Right atrium auricular region (tissue), 2 donors: ENCODE measurements at regions not wholly inside any gene's neighbourhood (a gene's known extent, or its start where the extent isn't known, plus 50 kb on each side); places are given as distances from the start of the nearest gene placed in this dataset.

Source experiments
- DNase-seq: peaks from one replicate; pipeline ENCODE4 v3.0.0-alpha.2; 2019; ENCODE audit warnings: low spot score
- H3K27ac ChIP-seq, 2 donors: fragments of 200-600 bp; sonication (generic); 1 replicate in 1 of 2; 2 replicates in 1 of 2; pipeline ENCODE4 v1.5.1; 2016 to 2019
- H3K27me3 ChIP-seq, 2 donors: fragments of 200-600 bp; sonication (generic); one replicate each; pipeline versions ENCODE4 v1.5.1 to v1.6.0; 2017 to 2019
- H3K36me3 ChIP-seq: fragments of 200-600 bp; sonication (generic); one replicate; pipeline ENCODE4 v1.5.1; 2016
- H3K4me1 ChIP-seq, 2 donors: fragments of 200-600 bp; sonication (generic); one replicate each; pipeline versions ENCODE4 v1.5.1 to v1.6.0; 2017 to 2019
- H3K4me3 ChIP-seq, 2 donors: fragments of 200-600 bp; sonication (generic); 1 replicate in 1 of 2; 2 replicates in 1 of 2; pipeline ENCODE4 v1.5.1; 2017 to 2019; ENCODE audit warnings: mild to moderate bottlenecking in 1 of 2, moderate library complexity in 1 of 2
- H3K9me3 ChIP-seq, 2 donors: fragments of 200-600 bp; sonication (generic); one replicate each; pipeline ENCODE4 v1.5.1; 2019
- CTCF ChIP-seq, 2 donors: fragments of 200-600 bp; sonication (generic); IDR thresholded peaks; one replicate each; pipeline ENCODE4 v1.5.1; 2019; ENCODE audit warnings: antibody characterized with exemption in 2 of 2

GRCh38 chr6:126848119-126848518 lies 270.4 kb upstream of the RSPO3 start:
- Histone ChIP-seq H3K9me3 (no peaks in the 10 kb centered on the region), H3K36me3 (no peaks in the 10 kb centered on the region), H3K27ac (no peak overlapping the region), H3K4me3 (no peak overlapping the region), H3K4me1 (no peaks in the 10 kb centered on the region), H3K27me3 (no peaks in the 10 kb centered on the region)
- no peak for DNase-seq
- no peak for TF ChIP-seq CTCF (IDR thresholded peaks at IDR 0.05)

GRCh38 chr6:126867641-126868040 lies 250.8 kb upstream of the RSPO3 start:
- H3K4me1 ChIP-seq: no peaks in the 10 kb centered on the region
- no peak for DNase-seq
- TF ChIP-seq CTCF (IDR thresholded peaks at IDR 0.05): no peak

GRCh38 chr6:126873351-126873750 lies 245.1 kb upstream of the RSPO3 start:
- no peak for DNase-seq
- H3K27ac ChIP-seq: no peak overlapping the region
- H3K4me3 ChIP-seq: no peak overlapping the region
- H3K27me3 ChIP-seq: no peaks in the 10 kb centered on the region
- no peak for TF ChIP-seq CTCF (IDR thresholded peaks at IDR 0.05)
- H3K36me3 ChIP-seq: no peaks in the 10 kb centered on the region
- no peaks in the 10 kb centered on the region for H3K4me1 ChIP-seq
- no peaks in the 10 kb centered on the region for H3K9me3 ChIP-seq

More at GRCh38 chr6:126867641-126868040, 250.8 kb upstream of the RSPO3 start:
- no peaks in the 10 kb centered on the region for H3K36me3 ChIP-seq
- H3K9me3 ChIP-seq: no peaks in the 10 kb centered on the region
- H3K4me3 ChIP-seq: no peak overlapping the region
- H3K27me3 ChIP-seq: no peaks in the 10 kb centered on the region
- no peak overlapping the region for H3K27ac ChIP-seq

GRCh38 chr6:126873791-126874190 lies 244.7 kb upstream of the RSPO3 start:
- Histone ChIP-seq H3K36me3 (no peaks in the 10 kb centered on the region), H3K4me3 (no peak overlapping the region), H3K27me3 (no peaks in the 10 kb centered on the region), H3K4me1 (no peaks in the 10 kb centered on the region), H3K9me3 (no peaks in the 10 kb centered on the region), H3K27ac (no peak overlapping the region)
- TF ChIP-seq CTCF (IDR thresholded peaks at IDR 0.05): no peak
- DNase-seq: no peak

- no peaks in the 10 kb centered on the region for H3K4me1 ChIP-seq
- no peak overlapping the region for H3K27ac ChIP-seq
- DNase-seq: no peak
- H3K9me3 ChIP-seq: no peaks in the 10 kb centered on the region
- no peaks in the 10 kb centered on the region for H3K36me3 ChIP-seq
- TF ChIP-seq CTCF (IDR thresholded peaks at IDR 0.05): no peak
- H3K4me3 ChIP-seq: no peak overlapping the region
- H3K27me3 ChIP-seq: no peaks in the 10 kb centered on the region
These were observed 242.0 kb upstream of the RSPO3 start for GRCh38 chr6:126876446-126876845.

GRCh38 chr6:126880964-126881363 lies 237.5 kb upstream of the RSPO3 start:
- no peak overlapping the region for H3K27ac ChIP-seq
- no peak for DNase-seq
- no peak for TF ChIP-seq CTCF (IDR thresholded peaks at IDR 0.05)
- no peak overlapping the region for H3K4me3 ChIP-seq
- H3K4me1 ChIP-seq: no peaks in the 10 kb centered on the region
- H3K36me3 ChIP-seq: no peaks in the 10 kb centered on the region
- no peaks in the 10 kb centered on the region for H3K27me3 ChIP-seq
- no peaks in the 10 kb centered on the region for H3K9me3 ChIP-seq
